Activated B cell treated with CpG ODN at 0.5 μM for 24 hours (primary cell): ENCODE measurements at regions not wholly inside any gene's neighbourhood (a gene's known extent, or its start where the extent isn't known, plus 50 kb on each side); places are given as distances from the start of the nearest gene placed in this dataset.

Experiments
- ATAC-seq: fragments of 200-7000 bp; cut with Tn5 transposase; one replicate; pipeline ENCODE4 v1.10.0; 2021; ENCODE audit warnings: low read depth, mild to moderate bottlenecking, moderate library complexity
- CTCF ChIA-PET: fragments of 350-600 bp; sonication (Branson Sonifier 250); formaldehyde crosslinking; loops from one replicate; lab custom pipeline; 2021; ENCODE audit warnings: antibody characterized with exemption; lab: Charles Lee
- POLR2A ChIA-PET: fragments of 350-600 bp; sonication (Branson Sonifier 250); formaldehyde crosslinking; loops from one replicate; lab custom pipeline; 2021; ENCODE audit warnings: antibody characterized with exemption; lab: Charles Lee
- DNase-seq: peaks from one replicate; pipeline ENCODE4 v3.0.0; 2022
- H3K27ac Mint-ChIP-seq: one replicate; pipeline ENCODE4 v1.8.0; 2020; ENCODE audit warnings: mixed read lengths
- H3K27me3 Mint-ChIP-seq: one replicate; pipeline ENCODE4 v1.8.0; 2021; ENCODE audit warnings: mixed read lengths
- H3K36me3 Mint-ChIP-seq: one replicate; pipeline ENCODE4 v1.8.0; 2021; ENCODE audit warnings: low read depth, mixed read lengths
- H3K4me1 Mint-ChIP-seq: one replicate; pipeline ENCODE4 v1.8.0; 2021; ENCODE audit warnings: mixed read lengths
- H3K4me3 Mint-ChIP-seq: one replicate; pipeline ENCODE4 v1.8.0; 2020; ENCODE audit warnings: mild to moderate bottlenecking, mixed read lengths
- H3K9me3 Mint-ChIP-seq: one replicate; pipeline ENCODE4 v1.8.0; 2020; ENCODE audit warnings: mixed read lengths
- intact Hi-C: fragments of 100-400 bp; cut with micrococcal nuclease; formaldehyde crosslinking; loops from one replicate; pipeline ENCODE4 v1.15.1; 2024
- TF ChIP-seq, protein P1 (sequence below): fragments of 200-600 bp; IDR thresholded peaks from one replicate; pipeline ENCODE4 v1.8.0; 2022; ENCODE audit warnings: antibody characterized with exemption, mild to moderate bottlenecking

GRCh38 chr7:81004098-81004497, 85.2 kb upstream of the SEMA3C start:
- Mint-ChIP-seq H3K27me3 (no peaks in the 10 kb centered on the region), H3K4me3 (no peak overlapping the region), H3K36me3 (no peaks in the 10 kb centered on the region), H3K9me3 (no peaks in the 10 kb centered on the region), H3K27ac (no peak overlapping the region), H3K4me1 (no peaks in the 10 kb centered on the region)
- ATAC-seq = no peak
- ChIA-PET CTCF (no interaction called here), POLR2A (no interaction called here)
- TF ChIP-seq, protein P1, sequence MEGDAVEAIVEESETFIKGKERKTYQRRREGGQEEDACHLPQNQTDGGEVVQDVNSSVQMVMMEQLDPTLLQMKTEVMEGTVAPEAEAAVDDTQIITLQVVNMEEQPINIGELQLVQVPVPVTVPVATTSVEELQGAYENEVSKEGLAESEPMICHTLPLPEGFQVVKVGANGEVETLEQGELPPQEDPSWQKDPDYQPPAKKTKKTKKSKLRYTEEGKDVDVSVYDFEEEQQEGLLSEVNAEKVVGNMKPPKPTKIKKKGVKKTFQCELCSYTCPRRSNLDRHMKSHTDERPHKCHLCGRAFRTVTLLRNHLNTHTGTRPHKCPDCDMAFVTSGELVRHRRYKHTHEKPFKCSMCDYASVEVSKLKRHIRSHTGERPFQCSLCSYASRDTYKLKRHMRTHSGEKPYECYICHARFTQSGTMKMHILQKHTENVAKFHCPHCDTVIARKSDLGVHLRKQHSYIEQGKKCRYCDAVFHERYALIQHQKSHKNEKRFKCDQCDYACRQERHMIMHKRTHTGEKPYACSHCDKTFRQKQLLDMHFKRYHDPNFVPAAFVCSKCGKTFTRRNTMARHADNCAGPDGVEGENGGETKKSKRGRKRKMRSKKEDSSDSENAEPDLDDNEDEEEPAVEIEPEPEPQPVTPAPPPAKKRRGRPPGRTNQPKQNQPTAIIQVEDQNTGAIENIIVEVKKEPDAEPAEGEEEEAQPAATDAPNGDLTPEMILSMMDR = no peak
- no peak for DNase-seq
- intact Hi-C loops = no loop called here

GRCh38 chr7:81003326-81003725, 84.5 kb upstream of the SEMA3C start:
- CTCF ChIA-PET = no interaction called here
- DNase-seq = no peak
- TF ChIP-seq, protein P1 = no peak
- H3K36me3 Mint-ChIP-seq = no peaks in the 10 kb centered on the region
- intact Hi-C loops = no loop called here
- no peak overlapping the region for H3K27ac Mint-ChIP-seq
- no peak for ATAC-seq
- no peaks in the 10 kb centered on the region for H3K27me3 Mint-ChIP-seq
- POLR2A ChIA-PET = no interaction called here
- no peaks in the 10 kb centered on the region for H3K4me1 Mint-ChIP-seq
- no peaks in the 10 kb centered on the region for H3K9me3 Mint-ChIP-seq
- H3K4me3 Mint-ChIP-seq = no peak overlapping the region

DNA sequence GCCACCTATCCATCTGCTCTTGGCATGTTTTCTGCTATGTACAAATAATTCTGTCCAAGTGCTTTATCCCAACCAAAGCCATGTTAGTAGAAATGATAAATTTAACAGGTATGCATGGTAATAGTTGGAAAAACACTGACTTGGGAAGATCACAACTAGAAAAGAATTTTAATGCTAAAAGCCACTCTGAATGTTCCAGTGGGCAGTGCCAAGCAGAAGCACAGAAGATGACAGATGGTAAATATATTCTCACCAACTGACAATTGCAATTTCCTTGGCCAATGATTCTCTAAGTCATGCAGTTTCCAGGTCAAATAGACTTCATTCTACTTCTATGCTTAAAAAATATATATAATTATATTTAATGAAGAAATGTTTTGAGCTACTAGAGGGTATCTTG, 83.6 kb upstream of the SEMA3C start:
- CTCF ChIA-PET = no interaction called here
- Mint-ChIP-seq H3K9me3 (no peaks in the 10 kb centered on the region), H3K27ac (no peak overlapping the region), H3K27me3 (no peaks in the 10 kb centered on the region), H3K36me3 (no peaks in the 10 kb centered on the region), H3K4me1 (no peaks in the 10 kb centered on the region), H3K4me3 (no peak overlapping the region)
- no peak for DNase-seq
- POLR2A ChIA-PET = no interaction called here
- TF ChIP-seq, protein P1 = no peak
- ATAC-seq = no peak
- intact Hi-C loops = no loop called here

- no peaks in the 10 kb centered on the region for H3K36me3 Mint-ChIP-seq
- intact Hi-C loops = no loop called here
- ChIA-PET CTCF (no interaction called here), POLR2A (no interaction called here)
- H3K9me3 Mint-ChIP-seq = peaks cover 3% of the 10 kb centered on the region
- no peaks in the 10 kb centered on the region for H3K4me1 Mint-ChIP-seq
- H3K27me3 Mint-ChIP-seq = no peaks in the 10 kb centered on the region
- ATAC-seq (no peak), DNase-seq (no peak)
- H3K4me3 Mint-ChIP-seq = no peak overlapping the region
- TF ChIP-seq, protein P1 = no peak
- H3K27ac Mint-ChIP-seq = no peak overlapping the region
Observed at GRCh38 chr7:80999771-81000170, 80.9 kb upstream of the SEMA3C start.

DNA sequence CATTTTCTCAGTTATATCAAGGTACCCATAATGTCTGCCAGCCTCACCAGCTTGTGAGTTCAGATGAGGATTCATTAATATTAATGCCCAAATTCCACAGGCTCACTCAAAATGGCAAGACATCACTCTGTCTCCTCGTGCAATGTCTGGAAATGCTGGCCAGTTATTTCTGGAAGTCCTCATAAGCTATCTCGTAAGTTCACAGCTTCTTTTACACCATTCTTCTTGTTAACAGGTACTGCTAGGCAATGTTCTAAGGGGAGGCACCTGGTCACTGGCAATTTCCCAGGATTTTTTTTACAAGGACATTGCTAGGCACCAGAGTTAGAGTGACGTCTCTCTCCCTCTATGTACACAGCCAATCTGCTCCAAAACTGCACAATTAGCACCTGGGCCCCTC, 80.2 kb upstream of the SEMA3C start:
- no peak overlapping the region for H3K27ac Mint-ChIP-seq
- ATAC-seq (no peak), DNase-seq (no peak)
- H3K9me3 Mint-ChIP-seq = peaks cover 3% of the 10 kb centered on the region
- ChIA-PET POLR2A (no interaction called here), CTCF (no interaction called here)
- intact Hi-C loops = no loop called here
- H3K36me3 Mint-ChIP-seq = no peaks in the 10 kb centered on the region
- no peaks in the 10 kb centered on the region for H3K27me3 Mint-ChIP-seq
- H3K4me3 Mint-ChIP-seq = no peak overlapping the region
- TF ChIP-seq, protein P1 = no peak
- H3K4me1 Mint-ChIP-seq = no peaks in the 10 kb centered on the region
